AG10803 (cell line): ENCODE measurements at regions not wholly inside any gene's neighbourhood (a gene's known extent, or its start where the extent isn't known, plus 50 kb on each side); places are given as distances from the start of the nearest gene placed in this dataset.
"Not testable (repeated sequence)": the region's sequence is repeated elsewhere in the genome, so short reads cannot be mapped to it uniquely, and the experiment has no call there.

Experiments
- DNase-seq: peaks from one replicate; pipeline ENCODE4 v3.0.0; 2010; ENCODE audit warnings: low read depth
- H3K4me3 ChIP-seq: 2 replicates; pipeline ENCODE4 v1.5.1; 2011; ENCODE audit warnings: mild to moderate bottlenecking, low read length, control low read depth
- CTCF ChIP-seq: conservative IDR thresholded peaks from 2 replicates; pipeline ENCODE4 v1.5.1; 2011; ENCODE audit warnings: mild to moderate bottlenecking, low read length, control low read depth, inconsistent platforms

- no peak for DNase-seq
- no peak for TF ChIP-seq CTCF
- H3K4me3 ChIP-seq: no peak overlapping the region
Measured at GRCh38 chr7:145398758-145399157, 562.9 kb upstream of the TPK1 start.

- no peak for TF ChIP-seq CTCF
- H3K4me3 ChIP-seq: no peak overlapping the region
- no peak for DNase-seq
Measured at GRCh38 chr7:145394126-145394525, 558.3 kb upstream of the TPK1 start.

- H3K4me3 ChIP-seq: no peak overlapping the region
- DNase-seq: no peak
- TF ChIP-seq CTCF: no peak
Measured at GRCh38 chr7:145382762-145383161, 546.9 kb upstream of the TPK1 start.

- no peak for TF ChIP-seq CTCF
- H3K4me3 ChIP-seq: no peak overlapping the region
- no peak for DNase-seq
Measured at GRCh38 chr7:145378197-145378596, 542.3 kb upstream of the TPK1 start.

GRCh38 chr7:145360511-145361100, 524.8 kb upstream of the TPK1 start:
- no peak overlapping the region for H3K4me3 ChIP-seq
- DNase-seq: no peak
- no peak for TF ChIP-seq CTCF

- DNase-seq: no peak
- H3K4me3 ChIP-seq: no peak overlapping the region
- TF ChIP-seq CTCF: no peak
Measured at GRCh38 chr7:145350334-145350733, 514.5 kb upstream of the TPK1 start.

GRCh38 chr7:145349452-145349851, 513.6 kb upstream of the TPK1 start:
- H3K4me3 ChIP-seq, DNase-seq: not testable (repeated sequence)

GRCh38 chr7:145347271-145347670, 511.4 kb upstream of the TPK1 start:
- no peak for DNase-seq
- H3K4me3 ChIP-seq: no peak overlapping the region
- TF ChIP-seq CTCF: no peak
